ENCODE measurements at regions not wholly inside any gene's neighbourhood (a gene's known extent, or its start where the extent isn't known, plus 50 kb on each side); places are given as distances from the start of the nearest gene placed in this dataset.

GRCh38 chr2:114082731-114083433 lies 193.0 kb downstream of the ACTR3 start:
- TF ChIP-seq CTCF (conservative IDR thresholded peaks at IDR 0.05 in 1 of 2, IDR thresholded peaks at IDR 0.05 in 1 of 2; ENCODE audit: extremely low read depth in 1 of 2, insufficient read depth in 1 of 2, low read depth in 1 of 2, low read length in 2 of 2) (no peak), EZH2 (IDR thresholded peaks at IDR 0.05; ENCODE audit: borderline replicate concordance, low read length) (no peak)
